ENCODE measurements at regions not wholly inside any gene's neighbourhood (a gene's known extent, or its start where the extent isn't known, plus 50 kb on each side); places are given as distances from the start of the nearest gene placed in this dataset.

DNA sequence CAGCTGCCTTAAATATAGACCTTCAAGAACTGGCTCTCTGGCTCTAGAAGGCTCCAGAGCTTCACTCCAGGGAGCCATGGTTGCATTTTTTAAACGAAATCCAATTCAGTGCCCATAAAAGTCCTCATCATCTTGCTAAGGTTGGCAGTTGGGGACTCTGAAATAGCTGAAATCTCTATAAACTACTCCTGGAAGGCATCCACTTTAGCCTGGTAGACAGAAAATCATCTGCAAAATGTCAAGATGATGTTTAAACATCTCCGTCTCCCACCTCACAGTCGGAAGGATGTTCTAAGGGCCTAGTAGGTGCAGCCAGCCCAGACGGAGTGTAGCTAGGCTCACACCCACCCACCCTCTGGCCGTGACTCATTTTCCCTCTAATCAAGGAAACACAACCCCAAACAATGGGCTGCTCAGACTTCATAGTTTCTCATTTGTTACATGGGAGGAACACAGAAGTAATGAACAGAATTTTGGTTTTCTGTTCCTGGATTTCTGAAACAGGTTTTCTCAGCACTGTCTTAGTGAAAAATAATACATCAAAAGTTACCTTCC lies 235.4 kb upstream of the KAZN start:
- H3K36me3 ChIP-seq = no peaks in the 10 kb centered on the region
- DNase-seq = no peak
- H3K9me3 ChIP-seq = peaks cover 10% of the 10 kb centered on the region
- H3K27me3 ChIP-seq = no peaks in the 10 kb centered on the region
- H3K4me3 ChIP-seq = no peak overlapping the region

- peaks cover 10% of the 10 kb centered on the region for H3K9me3 ChIP-seq
- H3K27me3 ChIP-seq = no peaks in the 10 kb centered on the region
- H3K4me3 ChIP-seq = no peak overlapping the region
- no peaks in the 10 kb centered on the region for H3K36me3 ChIP-seq
- DNase-seq = no peak
Measured at GRCh38 chr1:14363707-14364413, 234.6 kb upstream of the KAZN start.

GRCh38 chr1:14365301-14365988 lies 233.0 kb upstream of the KAZN start:
- H3K4me3 ChIP-seq = no peak overlapping the region
- H3K27me3 ChIP-seq = no peaks in the 10 kb centered on the region
- DNase-seq = no peak
- H3K9me3 ChIP-seq = peaks cover 5% of the 10 kb centered on the region
- H3K36me3 ChIP-seq = no peaks in the 10 kb centered on the region

GRCh38 chr1:14366091-14367018 lies 232.1 kb upstream of the KAZN start:
- peak; percentile 87 for DNase-seq
- Histone ChIP-seq H3K4me3 (no peak overlapping the region), H3K9me3 (peaks cover 5% of the 10 kb centered on the region), H3K36me3 (no peaks in the 10 kb centered on the region), H3K27me3 (no peaks in the 10 kb centered on the region)

- H3K4me3 ChIP-seq = no peak overlapping the region
- H3K36me3 ChIP-seq = no peaks in the 10 kb centered on the region
- H3K27me3 ChIP-seq = no peaks in the 10 kb centered on the region
- H3K9me3 ChIP-seq = no peaks in the 10 kb centered on the region
- no peak for DNase-seq
Measured at GRCh38 chr1:14367451-14367850, 231.0 kb upstream of the KAZN start.

GRCh38 chr1:14369526-14370213 lies 228.8 kb upstream of the KAZN start:
- Histone ChIP-seq H3K27me3 (no peaks in the 10 kb centered on the region), H3K9me3 (no peaks in the 10 kb centered on the region), H3K4me3 (no peak overlapping the region), H3K36me3 (no peaks in the 10 kb centered on the region)
- DNase-seq = no peak

GRCh38 chr1:14371771-14372497 lies 226.6 kb upstream of the KAZN start:
- DNase-seq = peak; percentile 26
- H3K27me3 ChIP-seq = no peaks in the 10 kb centered on the region
- H3K4me3 ChIP-seq = no peak overlapping the region
- no peaks in the 10 kb centered on the region for H3K9me3 ChIP-seq
- H3K36me3 ChIP-seq = no peaks in the 10 kb centered on the region

DNA sequence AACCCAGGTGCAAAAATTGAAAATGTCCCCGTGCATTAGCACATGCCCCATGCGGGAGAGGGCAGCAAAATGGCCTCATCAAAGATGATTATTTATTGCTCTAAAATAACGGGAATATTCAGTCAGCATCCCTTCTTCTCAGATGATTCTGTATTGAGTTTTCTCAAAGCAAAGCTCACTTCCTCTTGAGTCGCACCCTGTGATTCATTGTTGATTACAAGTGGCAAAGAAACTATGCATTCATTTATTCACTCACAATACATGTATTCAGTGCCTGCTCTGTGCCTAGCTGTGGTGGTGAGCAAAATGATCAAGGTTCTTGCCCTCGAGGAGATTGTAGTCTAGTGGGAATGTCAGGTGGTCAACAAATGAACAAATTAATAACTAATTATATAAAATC lies 226.0 kb upstream of the KAZN start:
- Histone ChIP-seq H3K4me3 (no peak overlapping the region), H3K27me3 (no peaks in the 10 kb centered on the region), H3K36me3 (no peaks in the 10 kb centered on the region), H3K9me3 (no peaks in the 10 kb centered on the region)
- no peak for DNase-seq

- no peaks in the 10 kb centered on the region for H3K36me3 ChIP-seq
- H3K27me3 ChIP-seq = no peaks in the 10 kb centered on the region
- no peak for DNase-seq
- H3K4me3 ChIP-seq = no peak overlapping the region
- H3K9me3 ChIP-seq = no peaks in the 10 kb centered on the region
Measured at GRCh38 chr1:14373081-14373758, 225.3 kb upstream of the KAZN start.

GRCh38 chr1:14375226-14375625 lies 223.3 kb upstream of the KAZN start:
- Histone ChIP-seq H3K9me3 (no peaks in the 10 kb centered on the region; the same call in 1 of the 2 replicates), H3K36me3 (no peaks in the 10 kb centered on the region), H3K4me3 (no peak overlapping the region), H3K27me3 (no peaks in the 10 kb centered on the region)
- DNase-seq = no peak

GRCh38 chr1:14377386-14377785 lies 221.1 kb upstream of the KAZN start:
- Histone ChIP-seq H3K27me3 (no peaks in the 10 kb centered on the region), H3K9me3 (no peaks in the 10 kb centered on the region; the same call in 1 of the 2 replicates), H3K4me3 (no peak overlapping the region), H3K36me3 (no peaks in the 10 kb centered on the region)
- DNase-seq = peak; percentile 74

- H3K9me3 ChIP-seq = no peaks in the 10 kb centered on the region; the same call in 1 of the 2 replicates
- DNase-seq = no peak
- H3K4me3 ChIP-seq = no peak overlapping the region
- H3K36me3 ChIP-seq = no peaks in the 10 kb centered on the region
- H3K27me3 ChIP-seq = no peaks in the 10 kb centered on the region
Measured at GRCh38 chr1:14380408-14380807, 218.1 kb upstream of the KAZN start.

DNA sequence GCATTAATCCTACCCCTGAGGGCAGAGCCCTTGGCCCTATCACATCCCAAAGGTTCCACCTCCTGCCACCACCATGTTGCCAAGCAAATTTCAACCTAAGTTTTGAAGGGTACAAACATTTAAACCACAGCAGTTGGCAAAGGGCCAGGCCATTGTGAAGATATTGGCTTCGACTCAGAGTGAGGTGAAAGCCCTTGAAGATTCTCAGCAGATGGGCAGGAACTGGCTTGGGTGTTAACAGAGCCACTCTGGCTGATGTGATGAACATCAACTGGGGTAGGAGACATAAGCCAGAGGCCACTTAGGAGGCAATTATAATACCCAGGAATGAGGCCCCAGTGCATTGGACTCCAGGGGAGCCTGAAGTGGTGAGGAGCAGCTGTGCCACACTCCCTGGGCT lies 207.7 kb upstream of the KAZN start:
- Histone ChIP-seq H3K36me3 (no peaks in the 10 kb centered on the region), H3K4me3 (no peak overlapping the region), H3K9me3 (peaks cover 6% of the 10 kb centered on the region; the same call in 1 of the 2 replicates), H3K27me3 (no peaks in the 10 kb centered on the region)
- no peak for DNase-seq

DNA sequence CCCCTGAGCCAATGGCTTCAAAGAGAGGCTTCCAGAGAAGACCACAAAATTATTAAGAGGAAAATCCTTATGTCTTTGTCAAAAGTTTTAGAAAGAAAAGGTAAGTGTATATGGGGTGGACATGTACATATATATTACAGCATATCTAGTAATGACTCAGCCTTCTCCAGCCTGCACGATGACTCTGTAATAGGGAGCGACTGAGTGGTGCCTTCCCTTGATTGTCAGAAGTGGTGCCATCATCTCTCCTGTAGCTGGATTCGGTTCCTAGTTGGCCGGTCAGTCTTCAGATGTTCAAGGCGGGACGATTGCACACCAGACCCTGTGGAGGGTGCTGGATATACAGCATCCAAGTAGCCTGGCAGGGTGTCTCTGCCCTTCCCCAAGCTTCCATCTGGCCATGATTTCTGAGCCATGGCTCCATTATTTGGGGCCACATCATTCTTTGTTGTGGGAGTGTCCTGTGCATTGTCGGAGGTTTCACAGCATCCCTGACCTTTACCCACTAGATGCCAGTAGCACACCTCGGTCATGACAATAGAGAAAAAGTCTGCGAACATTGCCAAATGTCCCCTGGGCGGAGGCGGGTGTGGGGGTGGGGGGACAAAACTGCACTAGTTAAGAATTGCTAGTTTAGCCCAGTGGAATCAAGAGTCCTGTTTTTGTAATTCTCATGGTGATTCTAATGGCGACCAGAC lies 206.2 kb upstream of the KAZN start:
- no peak for DNase-seq
- Histone ChIP-seq H3K4me3 (no peak overlapping the region), H3K36me3 (no peaks in the 10 kb centered on the region), H3K27me3 (no peaks in the 10 kb centered on the region), H3K9me3 (0 out of 2 replicates have a peak, but pooled peaks cover 6% of the 10 kb centered on the region)

- DNase-seq = no peak
- H3K27me3 ChIP-seq = no peaks in the 10 kb centered on the region
- H3K9me3 ChIP-seq = 0 out of 2 replicates have a peak, but pooled peaks cover 6% of the 10 kb centered on the region
- no peak overlapping the region for H3K4me3 ChIP-seq
- H3K36me3 ChIP-seq = no peaks in the 10 kb centered on the region
Measured at GRCh38 chr1:14392859-14393365, 205.6 kb upstream of the KAZN start.

All from MG63 (cell line).